ENCODE measurements at regions not wholly inside any gene's neighbourhood (a gene's known extent, or its start where the extent isn't known, plus 50 kb on each side); places are given as distances from the start of the nearest gene placed in this dataset.

DNA sequence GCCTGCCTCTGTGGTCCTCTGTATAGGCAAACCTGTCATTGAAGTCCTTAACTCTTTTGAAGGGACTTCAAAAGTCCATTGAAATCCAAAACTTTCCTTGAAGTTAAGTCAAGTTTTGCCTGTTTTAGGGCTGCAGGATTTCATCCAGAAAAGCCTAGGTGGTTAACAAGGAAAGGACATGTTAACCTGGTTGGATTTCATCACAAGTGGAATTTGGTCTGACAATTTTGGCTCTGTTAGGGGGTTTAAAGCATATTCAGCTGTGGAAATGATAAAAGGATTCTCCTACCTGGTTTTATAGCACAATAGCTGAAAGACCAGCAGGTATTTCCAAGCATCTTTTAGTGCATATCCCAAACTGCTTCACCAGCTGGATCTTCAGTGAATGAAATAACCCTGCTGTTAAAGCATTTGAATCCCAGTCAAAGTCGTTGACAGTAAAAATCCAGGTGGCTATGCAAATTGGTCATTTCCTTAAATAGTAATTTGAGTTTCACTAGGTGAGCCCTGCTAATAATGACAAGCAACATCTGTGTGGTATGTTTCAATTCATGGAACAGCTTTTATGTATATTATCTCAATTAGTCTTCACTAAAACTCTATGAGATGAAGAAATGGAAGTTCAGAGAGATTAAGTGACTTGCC, 400.5 kb downstream of the ETNK1 start:
- DNase-seq (ENCODE audit: low spot score), result no peak
- H3K4me1 ChIP-seq, result no peaks in the 10 kb centered on the region
- H3K27ac ChIP-seq, result no peak overlapping the region
- H3K9me3 ChIP-seq, result no peaks in the 10 kb centered on the region
- no peaks in the 10 kb centered on the region for H3K36me3 ChIP-seq
- no peak overlapping the region for H3K4me3 ChIP-seq
- no peak for TF ChIP-seq CTCF (IDR thresholded peaks at IDR 0.05)
- H3K27me3 ChIP-seq, result no peaks in the 10 kb centered on the region

GRCh38 chr12:23028158-23028802, 403.3 kb downstream of the ETNK1 start:
- no peaks in the 10 kb centered on the region for H3K9me3 ChIP-seq
- no peaks in the 10 kb centered on the region for H3K27me3 ChIP-seq
- H3K4me1 ChIP-seq, result no peaks in the 10 kb centered on the region
- TF ChIP-seq CTCF (IDR thresholded peaks at IDR 0.05), result no peak
- DNase-seq (ENCODE audit: low spot score), result no peak
- no peak overlapping the region for H3K4me3 ChIP-seq
- H3K27ac ChIP-seq, result no peak overlapping the region
- H3K36me3 ChIP-seq, result no peaks in the 10 kb centered on the region

- Histone ChIP-seq H3K27me3 (no peaks in the 10 kb centered on the region), H3K9me3 (no peaks in the 10 kb centered on the region), H3K27ac (no peak overlapping the region), H3K4me1 (no peaks in the 10 kb centered on the region), H3K4me3 (no peak overlapping the region), H3K36me3 (no peaks in the 10 kb centered on the region)
- TF ChIP-seq CTCF (IDR thresholded peaks at IDR 0.05), result no peak
- no peak for DNase-seq (ENCODE audit: low spot score)
These were observed 404.2 kb downstream of the ETNK1 start for GRCh38 chr12:23029185-23029584.

- no peaks in the 10 kb centered on the region for H3K36me3 ChIP-seq
- no peaks in the 10 kb centered on the region for H3K9me3 ChIP-seq
- H3K27me3 ChIP-seq, result no peaks in the 10 kb centered on the region
- TF ChIP-seq CTCF (IDR thresholded peaks at IDR 0.05), result no peak
- DNase-seq (ENCODE audit: low spot score), result no peak
- H3K4me1 ChIP-seq, result no peaks in the 10 kb centered on the region
- no peak overlapping the region for H3K4me3 ChIP-seq
- H3K27ac ChIP-seq, result no peak overlapping the region
These were observed 414.9 kb downstream of the ETNK1 start for GRCh38 chr12:23039834-23040233.

DNA sequence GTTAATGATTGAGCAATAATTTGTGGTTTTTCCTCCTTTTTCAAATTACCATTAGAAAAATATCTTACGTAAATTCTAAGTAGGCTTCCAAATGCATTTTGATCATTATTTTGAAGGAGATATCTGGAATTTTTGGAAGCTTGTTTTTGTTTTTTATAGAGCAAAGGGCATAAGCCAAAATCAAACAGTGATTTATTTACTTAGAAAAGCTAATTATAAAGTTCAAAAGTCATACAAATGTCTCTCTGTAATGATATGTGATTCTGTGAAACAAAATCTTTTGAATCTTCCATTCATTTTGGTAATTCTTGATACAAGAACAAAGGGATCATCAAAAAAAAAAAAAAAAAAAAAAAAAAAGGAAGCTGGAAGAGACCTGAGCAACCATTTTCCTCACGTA, 416.8 kb downstream of the ETNK1 start:
- H3K4me1 ChIP-seq, result no peaks in the 10 kb centered on the region
- H3K27ac ChIP-seq, result no peak overlapping the region
- no peak for DNase-seq (ENCODE audit: low spot score)
- no peaks in the 10 kb centered on the region for H3K36me3 ChIP-seq
- TF ChIP-seq CTCF (IDR thresholded peaks at IDR 0.05), result no peak
- H3K4me3 ChIP-seq, result no peak overlapping the region
- H3K27me3 ChIP-seq, result no peaks in the 10 kb centered on the region
- no peaks in the 10 kb centered on the region for H3K9me3 ChIP-seq

DNA sequence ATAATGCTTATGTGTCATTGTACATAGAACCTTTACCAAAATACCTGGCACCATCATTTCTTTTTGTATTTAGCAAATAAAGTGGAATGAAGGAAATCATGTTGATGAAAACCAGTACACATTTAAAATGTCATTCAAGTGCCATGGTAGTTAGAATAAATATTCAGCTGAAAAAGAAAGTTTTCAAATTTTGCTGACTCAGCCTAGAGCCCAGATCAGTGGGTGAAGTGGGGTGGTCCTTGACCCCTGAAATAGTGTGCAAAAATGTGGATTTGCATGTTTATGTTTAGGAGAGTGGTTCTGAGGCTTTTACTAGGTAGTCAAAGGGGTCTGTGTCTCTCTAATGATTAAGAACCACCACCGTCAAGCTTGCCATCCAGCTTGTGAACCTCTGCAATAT, 418.7 kb downstream of the ETNK1 start:
- no peak for DNase-seq (ENCODE audit: low spot score)
- Histone ChIP-seq H3K4me1 (no peaks in the 10 kb centered on the region), H3K4me3 (no peak overlapping the region), H3K27ac (no peak overlapping the region), H3K27me3 (no peaks in the 10 kb centered on the region), H3K9me3 (no peaks in the 10 kb centered on the region), H3K36me3 (no peaks in the 10 kb centered on the region)
- no peak for TF ChIP-seq CTCF (IDR thresholded peaks at IDR 0.05)

Data from right atrium auricular region (tissue), 2 donors.